ENCODE measurements at regions not wholly inside any gene's neighbourhood (a gene's known extent, or its start where the extent isn't known, plus 50 kb on each side); places are given as distances from the start of the nearest gene placed in this dataset.

DNA sequence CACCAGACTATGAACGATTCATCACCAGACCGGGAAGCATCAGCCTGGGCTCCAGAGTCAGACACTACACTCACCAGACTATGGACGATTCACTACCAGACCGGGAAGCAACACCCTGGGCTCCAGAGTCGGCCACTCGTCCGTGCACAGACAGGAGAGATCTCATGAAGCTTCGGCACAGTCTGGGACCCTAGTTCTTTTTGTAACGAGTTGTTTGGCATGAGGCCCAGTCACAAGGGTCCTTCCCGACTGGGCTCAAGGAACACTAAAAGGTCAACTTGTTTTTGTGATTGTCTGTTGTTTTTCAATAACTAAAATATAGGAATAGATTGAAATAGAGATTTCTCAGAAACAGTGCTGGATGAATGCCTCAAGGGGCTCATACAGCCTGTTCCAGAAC lies 1141.6 kb upstream of the MIR17HG start:
- no peak for TF ChIP-seq CTCF (IDR thresholded peaks at IDR 0.05)
- no peak for TF ChIP-seq POLR2A (IDR thresholded peaks at IDR 0.05)
- TF ChIP-seq POLR2AphosphoS5 (IDR thresholded peaks at IDR 0.05; ENCODE audit: insufficient read depth in 1 of 2, low read depth in 1 of 2), result no peak

Measured in vagina (tissue), 2 donors.